ENCODE measurements at regions not wholly inside any gene's neighbourhood (a gene's known extent, or its start where the extent isn't known, plus 50 kb on each side); places are given as distances from the start of the nearest gene placed in this dataset.
"Not testable (repeated sequence)": the region's sequence is repeated elsewhere in the genome, so short reads cannot be mapped to it uniquely, and the experiment has no call there.

- no peak for DNase-seq
Measured at GRCh38 chr13:111654531-111654930, 334.1 kb downstream of the TEX29 start.

- no peak for DNase-seq
Measured at GRCh38 chr13:111656439-111656838, 336.0 kb downstream of the TEX29 start.

GRCh38 chr13:111657013-111657412, 336.6 kb downstream of the TEX29 start:
- DNase-seq = no peak

GRCh38 chr13:111658145-111659100, 338.0 kb downstream of the TEX29 start:
- DNase-seq = no peak

- no peak for DNase-seq
Measured at GRCh38 chr13:111659219-111659775, 338.9 kb downstream of the TEX29 start.

- DNase-seq = no peak
Measured at GRCh38 chr13:111659842-111660241, 339.4 kb downstream of the TEX29 start.

GRCh38 chr13:111661052-111661451, 340.6 kb downstream of the TEX29 start:
- DNase-seq = no peak

- DNase-seq = no peak
Measured at GRCh38 chr13:111661776-111662175, 341.3 kb downstream of the TEX29 start.

- DNase-seq = no peak
Measured at GRCh38 chr13:111662451-111662850, 342.0 kb downstream of the TEX29 start.

GRCh38 chr13:111662895-111663294, 342.5 kb downstream of the TEX29 start:
- DNase-seq = no peak

GRCh38 chr13:111663505-111663904, 343.1 kb downstream of the TEX29 start:
- DNase-seq = no peak

GRCh38 chr13:111663953-111664421, 343.5 kb downstream of the TEX29 start:
- DNase-seq = no peak

- no peak for DNase-seq
Measured at GRCh38 chr13:111664696-111665095, 344.3 kb downstream of the TEX29 start.

GRCh38 chr13:111665691-111666095, 345.3 kb downstream of the TEX29 start:
- DNase-seq = no peak

- DNase-seq = no peak
Measured at GRCh38 chr13:111666164-111666776, 345.8 kb downstream of the TEX29 start.

- no peak for DNase-seq
Measured at GRCh38 chr13:111667757-111668156, 347.3 kb downstream of the TEX29 start.

- DNase-seq = no peak
Measured at GRCh38 chr13:111668451-111668850, 348.0 kb downstream of the TEX29 start.

- DNase-seq = not testable (repeated sequence)
Measured at GRCh38 chr13:111672198-111672597, 351.8 kb downstream of the TEX29 start.

GRCh38 chr13:111678120-111678882, 357.9 kb downstream of the TEX29 start:
- DNase-seq = not testable (repeated sequence)

GRCh38 chr13:111679645-111680044, 359.2 kb downstream of the TEX29 start:
- DNase-seq = not testable (repeated sequence)

- DNase-seq = not testable (repeated sequence)
Measured at GRCh38 chr13:111680100-111680499, 359.7 kb downstream of the TEX29 start.

- DNase-seq = not testable (repeated sequence)
Measured at GRCh38 chr13:111692028-111692427, 371.6 kb downstream of the TEX29 start.

- DNase-seq = not testable (repeated sequence)
Measured at GRCh38 chr13:111696121-111696520, 370.8 kb upstream of the SOX1 start.
